ENCODE measurements at regions not wholly inside any gene's neighbourhood (a gene's known extent, or its start where the extent isn't known, plus 50 kb on each side); places are given as distances from the start of the nearest gene placed in this dataset.
"Not testable (repeated sequence)": the region's sequence is repeated elsewhere in the genome, so short reads cannot be mapped to it uniquely, and the experiment has no call there.

- not testable (repeated sequence) for TF ChIP-seq CTCF (IDR thresholded peaks at IDR 0.05); SIN3A (IDR thresholded peaks at IDR 0.05; ENCODE audit: borderline replicate concordance, insufficient read depth, low read depth, low read length)
Measured at GRCh38 chr3:130182475-130182874, 100.8 kb downstream of the ALG1L2 start.
